ENCODE measurements at regions not wholly inside any gene's neighbourhood (a gene's known extent, or its start where the extent isn't known, plus 50 kb on each side); places are given as distances from the start of the nearest gene placed in this dataset.
"Not testable (repeated sequence)": the region's sequence is repeated elsewhere in the genome, so short reads cannot be mapped to it uniquely, and the experiment has no call there.

GRCh38 chr3:139127629-139128028, 82.9 kb upstream of the PRR23C start:
- TF ChIP-seq CTCF (conservative IDR thresholded peaks at IDR 0.05; ENCODE audit: low read length); EZH2phosphoT487 (IDR thresholded peaks at IDR 0.05; ENCODE audit: borderline replicate concordance, low read depth, low read length): not testable (repeated sequence)
